Fibroblast of the aortic adventitia (primary cell): ENCODE measurements at regions not wholly inside any gene's neighbourhood (a gene's known extent, or its start where the extent isn't known, plus 50 kb on each side); places are given as distances from the start of the nearest gene placed in this dataset.
A peak's percentile ranks its signal among the peaks of the same experiment; 100 is the strongest.

Experiments
- DNase-seq: peaks from one replicate; pipeline ENCODE4 v3.0.0-alpha.2; 2010; ENCODE audit warnings: low read depth
- H3K4me3 ChIP-seq: 2 replicates; pipeline ENCODE4 v1.5.1; 2011; ENCODE audit warnings: low read depth, mild to moderate bottlenecking, control low read depth, low read length, moderate library complexity
- TF ChIP-seq, protein P1 (sequence below): IDR thresholded peaks from 2 replicates; pipeline ENCODE4 v1.5.1; 2011; ENCODE audit warnings: mild to moderate bottlenecking, low read length, control low read depth, inconsistent platforms; ENCODE audit not compliant: insufficient read depth

DNA sequence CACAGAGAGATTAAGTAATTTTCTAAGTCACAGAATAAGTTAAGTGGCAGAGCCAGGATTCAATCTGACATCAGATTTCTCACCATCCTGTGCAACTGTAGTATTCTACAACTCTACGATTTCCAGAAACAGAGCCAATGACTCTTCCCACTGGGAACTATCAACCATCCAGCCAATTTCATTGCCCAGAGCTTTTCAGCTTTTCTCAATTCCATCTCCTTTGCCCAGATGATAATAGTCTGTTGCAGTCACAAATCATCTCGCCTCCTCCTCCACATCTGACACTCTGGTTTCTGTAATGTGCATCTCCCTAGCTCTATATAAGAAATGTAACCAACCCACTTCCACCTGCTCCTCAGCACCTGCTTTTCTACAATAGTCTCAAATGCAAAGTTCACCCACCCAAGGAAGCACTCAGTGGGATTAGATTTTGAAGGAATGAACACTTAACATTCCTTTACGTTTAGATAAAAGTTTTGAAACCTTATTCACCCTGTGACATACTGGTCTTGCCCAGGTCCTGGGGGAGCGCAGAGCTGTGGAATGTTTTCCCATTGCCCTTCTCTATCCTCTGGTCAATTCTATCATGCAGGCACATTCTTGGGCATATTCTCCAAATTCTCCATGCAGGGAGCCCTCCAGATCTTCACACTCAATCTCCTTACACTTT, 167.8 kb upstream of the ASIC2 start:
- H3K4me3 ChIP-seq = no peak overlapping the region
- no peak for DNase-seq
- TF ChIP-seq, protein P1, sequence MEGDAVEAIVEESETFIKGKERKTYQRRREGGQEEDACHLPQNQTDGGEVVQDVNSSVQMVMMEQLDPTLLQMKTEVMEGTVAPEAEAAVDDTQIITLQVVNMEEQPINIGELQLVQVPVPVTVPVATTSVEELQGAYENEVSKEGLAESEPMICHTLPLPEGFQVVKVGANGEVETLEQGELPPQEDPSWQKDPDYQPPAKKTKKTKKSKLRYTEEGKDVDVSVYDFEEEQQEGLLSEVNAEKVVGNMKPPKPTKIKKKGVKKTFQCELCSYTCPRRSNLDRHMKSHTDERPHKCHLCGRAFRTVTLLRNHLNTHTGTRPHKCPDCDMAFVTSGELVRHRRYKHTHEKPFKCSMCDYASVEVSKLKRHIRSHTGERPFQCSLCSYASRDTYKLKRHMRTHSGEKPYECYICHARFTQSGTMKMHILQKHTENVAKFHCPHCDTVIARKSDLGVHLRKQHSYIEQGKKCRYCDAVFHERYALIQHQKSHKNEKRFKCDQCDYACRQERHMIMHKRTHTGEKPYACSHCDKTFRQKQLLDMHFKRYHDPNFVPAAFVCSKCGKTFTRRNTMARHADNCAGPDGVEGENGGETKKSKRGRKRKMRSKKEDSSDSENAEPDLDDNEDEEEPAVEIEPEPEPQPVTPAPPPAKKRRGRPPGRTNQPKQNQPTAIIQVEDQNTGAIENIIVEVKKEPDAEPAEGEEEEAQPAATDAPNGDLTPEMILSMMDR = no peak

DNA sequence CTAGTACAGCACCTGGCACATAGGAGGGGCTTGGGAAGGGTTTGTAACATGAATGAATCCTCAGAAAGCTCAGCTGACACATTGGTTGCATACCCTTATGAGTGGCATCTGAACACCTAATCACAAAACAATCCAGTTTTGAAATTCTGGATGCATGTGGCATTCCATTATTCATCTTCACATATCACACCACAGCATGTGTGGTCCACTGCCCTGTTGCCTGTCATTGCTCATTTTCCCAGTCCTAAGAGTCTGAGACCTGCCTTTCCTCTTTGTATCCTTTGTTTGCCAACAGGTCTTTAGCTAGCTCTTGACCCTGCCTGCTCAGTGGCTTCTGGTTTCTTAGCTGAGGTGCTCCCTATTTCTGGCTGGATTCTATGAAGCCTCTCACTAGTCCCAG, 170.8 kb upstream of the ASIC2 start:
- TF ChIP-seq, protein P1 = no peak
- no peak overlapping the region for H3K4me3 ChIP-seq
- DNase-seq = no peak

DNA sequence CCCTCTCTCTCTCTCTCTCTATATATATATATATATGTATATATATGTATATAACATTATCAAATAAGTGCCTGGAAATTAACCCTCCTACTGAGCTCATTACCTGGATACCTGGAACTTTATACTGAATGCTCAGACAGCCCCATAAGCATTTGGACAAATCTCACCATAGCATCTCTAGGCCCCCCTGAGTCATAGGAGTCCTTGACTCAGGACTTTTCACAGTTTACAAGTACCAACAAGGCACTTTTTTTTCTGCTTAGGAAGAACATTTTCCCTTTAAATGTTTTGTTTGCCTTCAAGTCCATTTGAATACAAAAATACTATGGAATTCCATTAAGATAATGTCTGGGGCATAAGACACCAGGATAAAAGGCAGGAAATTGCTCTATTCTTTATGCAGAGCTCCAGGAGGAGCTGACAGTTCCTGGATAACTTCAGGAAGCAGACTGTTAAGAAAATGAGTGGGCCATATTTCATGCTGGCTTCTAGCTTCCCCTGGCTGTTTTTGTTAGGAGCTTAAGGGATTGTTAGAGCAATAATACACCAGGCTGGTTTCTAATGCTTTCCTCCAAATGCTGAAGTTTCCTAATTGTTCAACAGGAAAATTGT, 171.7 kb upstream of the ASIC2 start:
- H3K4me3 ChIP-seq = no peak overlapping the region
- TF ChIP-seq, protein P1 = no peak
- no peak for DNase-seq

DNA sequence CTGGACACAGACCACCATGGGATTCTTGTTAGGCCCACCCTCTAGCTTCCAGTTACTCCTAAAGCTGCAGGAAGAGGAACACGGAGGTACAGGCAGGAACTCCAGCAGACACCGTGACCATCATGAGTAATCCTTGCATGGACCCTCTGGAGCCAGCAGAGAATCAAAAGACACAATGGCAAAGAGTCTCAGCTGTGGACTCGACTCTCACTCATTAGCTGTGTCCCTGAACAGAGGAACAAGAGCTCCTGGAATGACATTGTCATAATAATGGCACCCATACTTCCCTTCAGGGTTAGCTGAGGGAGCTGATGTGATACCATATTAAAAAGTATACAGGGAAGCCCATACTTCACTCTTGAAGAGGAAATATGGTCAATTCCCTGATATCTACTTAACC, 176.3 kb upstream of the ASIC2 start:
- H3K4me3 ChIP-seq = no peak overlapping the region
- TF ChIP-seq, protein P1 = no peak
- DNase-seq = no peak

DNA sequence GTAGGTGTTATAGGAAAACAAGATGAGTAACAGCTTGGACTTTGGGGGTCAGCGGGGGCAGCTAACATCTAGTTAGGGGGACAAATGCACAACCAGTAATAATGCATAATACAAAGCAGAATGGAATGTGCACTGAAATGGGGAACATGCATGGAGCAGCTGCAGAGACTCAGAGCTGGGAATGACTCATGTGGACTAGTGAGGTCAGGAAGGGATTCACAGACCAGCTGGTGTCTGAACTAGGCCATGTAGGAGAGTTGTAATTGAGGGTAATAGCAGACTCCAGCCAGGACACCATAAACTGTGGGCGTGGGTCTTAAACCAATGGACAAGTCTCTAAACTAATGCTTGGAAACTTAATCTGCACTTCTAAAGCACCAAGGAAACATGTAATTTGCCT, 176.8 kb upstream of the ASIC2 start:
- TF ChIP-seq, protein P1 = no peak
- H3K4me3 ChIP-seq = no peak overlapping the region
- DNase-seq = peak; percentile 5

DNA sequence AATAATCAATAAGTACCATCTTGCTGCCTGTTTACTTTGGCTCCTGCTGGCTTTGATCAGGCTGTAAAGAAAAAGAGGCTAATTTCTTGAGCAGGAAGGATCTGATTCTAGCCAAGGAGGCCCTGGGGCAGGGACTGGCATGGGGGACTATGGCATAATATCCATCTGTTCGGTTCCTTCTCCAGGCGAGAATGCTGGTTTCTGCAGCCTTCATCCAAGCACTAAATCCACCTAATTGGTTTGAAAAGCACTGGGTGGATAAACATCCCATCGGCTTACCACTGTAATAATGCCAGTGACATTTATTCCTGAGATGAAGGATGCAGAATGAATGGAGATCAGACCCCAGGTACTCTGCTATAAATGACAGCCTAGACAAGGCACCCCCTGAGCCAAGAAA, 180.0 kb upstream of the ASIC2 start:
- TF ChIP-seq, protein P1 = no peak
- DNase-seq = no peak
- no peak overlapping the region for H3K4me3 ChIP-seq

DNA sequence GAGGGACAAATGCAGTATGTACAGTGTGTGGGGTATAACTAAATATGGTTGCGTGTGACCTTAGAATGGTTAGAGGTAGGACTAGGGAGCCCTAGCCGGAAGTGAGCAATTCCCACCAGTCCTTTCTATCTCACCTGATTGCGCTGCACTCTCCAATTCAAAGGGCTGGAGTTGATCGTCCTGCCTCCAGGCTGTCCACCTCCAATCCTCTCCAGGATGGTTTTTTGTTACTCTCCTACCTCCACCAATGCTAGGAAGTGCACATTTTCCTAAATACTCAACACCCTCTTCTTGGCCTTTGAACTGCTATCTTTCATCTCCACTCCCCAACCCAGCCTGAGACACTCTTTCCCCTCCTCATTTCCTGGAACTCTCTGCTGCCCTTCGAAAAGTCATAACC, 181.7 kb upstream of the ASIC2 start:
- TF ChIP-seq, protein P1 = no peak
- no peak for DNase-seq
- no peak overlapping the region for H3K4me3 ChIP-seq
